Fibroblast of pulmonary artery (primary cell): ENCODE measurements at regions not wholly inside any gene's neighbourhood (a gene's known extent, or its start where the extent isn't known, plus 50 kb on each side); places are given as distances from the start of the nearest gene placed in this dataset.

ENCODE experiments used
- DNase-seq: peaks from one replicate; pipeline ENCODE4 v3.0.0-alpha.2; 2010; ENCODE audit warnings: low read depth
- H3K4me3 ChIP-seq: replicated peaks from 2 replicates; pipeline ENCODE4 v1.5.1; 2011; ENCODE audit warnings: low read depth, mild to moderate bottlenecking, control low read depth, low read length, moderate library complexity
- TF ChIP-seq, protein P1 (sequence below): IDR thresholded peaks from 2 replicates; pipeline ENCODE4 v1.5.1; 2011; ENCODE audit warnings: mild to moderate bottlenecking, control low read depth, low read length, inconsistent platforms; ENCODE audit errors: missing control alignments

DNA sequence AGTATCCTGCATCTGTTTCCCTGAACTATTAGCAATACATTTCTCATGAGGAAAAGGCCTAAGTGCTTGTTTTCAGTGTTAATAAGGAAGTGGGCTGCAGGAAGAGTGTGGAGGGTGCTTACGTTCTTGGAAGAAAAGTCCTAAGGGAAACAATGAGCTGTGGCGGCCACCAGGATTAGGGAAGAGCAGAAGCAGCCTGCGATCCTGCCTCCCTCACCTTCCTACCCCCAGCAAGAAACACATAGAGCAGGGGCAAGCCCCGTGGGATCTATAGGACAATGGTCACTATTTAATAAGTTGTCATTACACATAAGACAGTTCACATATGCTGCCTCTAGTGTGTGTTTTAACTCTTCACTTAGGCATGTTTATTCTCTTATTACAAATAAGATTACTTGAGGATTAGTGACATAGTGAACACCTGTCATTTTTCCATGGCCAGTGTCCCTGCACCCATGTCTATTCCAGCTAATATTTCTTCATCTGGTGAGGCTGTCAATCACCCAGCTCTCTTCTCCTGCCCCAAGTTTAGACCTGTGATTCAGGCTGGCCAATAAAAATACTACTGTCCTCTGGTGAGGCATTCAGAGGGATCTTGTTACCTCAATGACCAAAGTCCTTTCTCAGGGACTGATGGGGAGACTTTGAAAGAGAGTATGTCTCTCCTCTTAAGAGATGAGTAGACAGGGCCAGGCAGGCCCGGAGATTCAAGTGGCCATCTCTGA is 510.9 kb upstream of the CELF4 start:
- TF ChIP-seq, protein P1, sequence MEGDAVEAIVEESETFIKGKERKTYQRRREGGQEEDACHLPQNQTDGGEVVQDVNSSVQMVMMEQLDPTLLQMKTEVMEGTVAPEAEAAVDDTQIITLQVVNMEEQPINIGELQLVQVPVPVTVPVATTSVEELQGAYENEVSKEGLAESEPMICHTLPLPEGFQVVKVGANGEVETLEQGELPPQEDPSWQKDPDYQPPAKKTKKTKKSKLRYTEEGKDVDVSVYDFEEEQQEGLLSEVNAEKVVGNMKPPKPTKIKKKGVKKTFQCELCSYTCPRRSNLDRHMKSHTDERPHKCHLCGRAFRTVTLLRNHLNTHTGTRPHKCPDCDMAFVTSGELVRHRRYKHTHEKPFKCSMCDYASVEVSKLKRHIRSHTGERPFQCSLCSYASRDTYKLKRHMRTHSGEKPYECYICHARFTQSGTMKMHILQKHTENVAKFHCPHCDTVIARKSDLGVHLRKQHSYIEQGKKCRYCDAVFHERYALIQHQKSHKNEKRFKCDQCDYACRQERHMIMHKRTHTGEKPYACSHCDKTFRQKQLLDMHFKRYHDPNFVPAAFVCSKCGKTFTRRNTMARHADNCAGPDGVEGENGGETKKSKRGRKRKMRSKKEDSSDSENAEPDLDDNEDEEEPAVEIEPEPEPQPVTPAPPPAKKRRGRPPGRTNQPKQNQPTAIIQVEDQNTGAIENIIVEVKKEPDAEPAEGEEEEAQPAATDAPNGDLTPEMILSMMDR: no peak
- no peak overlapping the region for H3K4me3 ChIP-seq
- DNase-seq: no peak

DNA sequence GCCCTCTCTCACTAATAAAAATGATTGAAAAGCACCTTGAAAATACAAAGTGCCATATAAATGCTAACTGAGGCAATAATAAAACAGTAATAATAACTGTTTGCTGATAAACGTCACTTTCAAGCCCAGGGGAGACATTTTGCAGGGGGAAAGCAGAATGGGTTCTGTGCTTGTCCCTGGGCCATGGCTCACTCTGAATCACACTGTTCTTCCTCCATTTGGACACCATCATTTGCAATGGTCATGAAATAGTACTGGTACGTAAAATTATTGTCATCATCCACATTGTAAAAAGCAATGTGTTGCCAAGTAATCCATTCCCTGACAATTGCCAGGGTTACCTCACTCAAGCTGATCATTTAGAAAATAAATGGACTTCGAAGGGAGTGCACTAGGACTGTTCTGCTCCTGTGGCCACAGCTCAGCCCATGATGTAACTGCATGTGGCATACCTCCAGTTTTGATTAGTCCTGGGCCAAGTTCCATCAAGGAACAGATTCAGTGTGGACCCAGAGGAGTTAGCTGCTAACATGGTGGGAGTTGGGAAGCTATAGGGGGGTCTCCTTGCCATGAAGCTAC is 508.8 kb upstream of the CELF4 start:
- no peak for DNase-seq
- TF ChIP-seq, protein P1: no peak

DNA sequence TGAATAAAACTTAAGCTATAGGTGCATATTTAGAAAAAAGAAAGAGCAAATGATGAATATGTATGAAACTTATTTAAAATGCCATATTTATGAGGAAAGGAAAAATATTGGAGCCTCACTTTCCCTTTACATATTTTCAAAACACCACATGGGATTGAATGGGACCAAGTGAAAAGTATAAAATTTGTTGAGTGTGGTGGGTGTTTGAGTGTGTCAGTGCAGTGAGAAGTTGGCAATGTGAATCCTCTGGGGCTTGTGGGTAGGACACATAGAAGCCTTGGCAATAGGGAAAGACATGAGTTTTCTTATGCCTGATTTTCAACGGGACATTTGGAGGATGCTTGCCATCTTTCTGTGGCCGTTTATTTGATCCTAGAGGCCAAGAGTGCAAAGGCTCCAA is 502.2 kb upstream of the CELF4 start:
- TF ChIP-seq, protein P1: no peak

More for the DNA sequence above, 508.8 kb upstream of the CELF4 start:
- no peak overlapping the region for H3K4me3 ChIP-seq

DNA sequence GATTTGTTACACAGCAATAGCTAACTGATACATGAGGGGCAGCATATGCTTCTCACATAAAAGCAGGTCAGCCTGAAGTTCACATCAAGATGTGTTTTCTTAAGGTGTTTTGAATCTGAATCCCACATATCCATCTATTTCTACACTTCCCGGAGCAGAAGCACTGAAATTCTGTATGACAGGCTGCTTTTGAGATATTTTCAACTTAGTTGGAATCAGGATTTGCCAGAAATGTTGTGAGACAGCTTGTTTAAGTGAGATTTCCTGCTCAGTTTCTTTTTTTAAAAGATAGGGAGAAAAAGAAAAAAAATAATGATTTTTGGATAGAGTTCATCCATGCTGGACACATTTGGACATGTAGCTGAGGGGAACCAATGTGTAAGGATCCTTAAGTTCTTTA is 501.5 kb upstream of the CELF4 start:
- no peak overlapping the region for H3K4me3 ChIP-seq
- no peak for DNase-seq
- TF ChIP-seq, protein P1: no peak

More for the DNA sequence above, 502.2 kb upstream of the CELF4 start:
- DNase-seq: no peak
- no peak overlapping the region for H3K4me3 ChIP-seq

DNA sequence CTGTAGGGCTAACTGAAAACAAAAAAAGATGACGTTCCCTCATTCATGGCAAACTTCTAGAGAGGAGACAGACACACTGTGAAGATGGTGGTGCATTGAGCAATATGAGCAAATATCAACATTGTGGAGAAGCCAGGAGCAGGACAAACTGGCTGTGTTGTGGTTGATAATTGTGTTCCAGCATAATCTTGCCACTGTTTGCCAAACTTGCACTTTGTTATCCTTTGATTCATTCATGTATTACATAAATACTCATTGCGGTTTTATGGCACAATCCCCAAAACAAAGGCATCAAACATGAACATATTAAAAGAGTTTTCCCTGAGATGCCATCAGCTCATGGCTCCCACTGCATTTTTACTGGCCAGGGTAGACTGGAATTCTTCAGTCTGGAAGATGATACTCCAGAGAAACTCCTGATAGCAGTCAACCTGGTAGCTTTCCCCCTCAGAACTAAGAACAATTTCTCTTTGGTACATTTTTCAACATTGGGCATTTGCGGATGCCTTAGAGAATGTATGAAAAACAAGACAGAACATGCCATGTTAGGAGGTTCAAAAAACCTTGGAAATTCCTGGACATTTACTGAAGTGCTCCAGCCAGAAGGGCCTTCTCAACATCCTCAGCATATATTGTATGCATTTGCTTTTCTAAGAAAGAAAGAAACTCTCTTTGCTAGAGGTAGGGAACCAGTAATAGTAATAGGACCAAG is 487.4 kb upstream of the CELF4 start:
- no peak overlapping the region for H3K4me3 ChIP-seq
- DNase-seq: no peak
- TF ChIP-seq, protein P1: no peak

DNA sequence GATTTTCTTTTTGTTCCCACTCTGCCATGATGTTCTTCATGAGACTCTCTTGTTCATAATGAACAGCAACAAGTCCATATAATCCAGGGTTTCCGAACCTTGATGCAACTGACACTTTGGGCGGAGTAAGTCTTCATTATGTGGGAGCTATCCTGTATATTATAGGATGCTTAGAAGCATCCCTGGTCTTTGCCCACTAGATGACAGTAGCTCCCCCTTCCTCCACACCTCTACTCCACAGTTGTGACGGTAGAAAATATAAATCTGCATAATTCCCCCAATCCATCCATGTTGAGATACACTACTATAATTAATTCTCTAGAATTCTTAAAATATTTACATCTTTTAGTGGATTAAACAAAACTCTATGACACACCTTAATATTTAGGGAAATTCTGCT is 482.2 kb upstream of the CELF4 start:
- H3K4me3 ChIP-seq: no peak overlapping the region
- DNase-seq: no peak
- TF ChIP-seq, protein P1: no peak

DNA sequence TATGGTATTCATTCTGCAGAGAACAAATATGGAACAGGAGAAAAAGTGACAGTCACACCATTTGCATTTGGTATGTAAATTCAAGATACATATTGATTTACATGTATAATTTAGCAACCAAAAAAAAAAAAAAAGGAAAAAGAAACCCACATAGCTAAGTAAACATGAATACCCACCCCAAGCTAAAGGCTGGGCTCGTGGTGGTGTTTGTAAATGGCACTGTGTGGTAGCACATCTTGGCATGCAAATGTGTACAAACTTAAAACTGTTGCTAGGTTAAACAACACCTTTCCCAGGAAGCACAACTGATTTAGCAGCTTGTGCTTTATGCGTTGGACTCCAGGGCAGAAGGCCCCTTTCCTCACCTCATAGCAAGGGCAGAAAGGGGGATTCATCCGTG is 481.1 kb upstream of the CELF4 start:
- no peak overlapping the region for H3K4me3 ChIP-seq
- DNase-seq: no peak
- TF ChIP-seq, protein P1: no peak
